Endodermal cell (in vitro differentiated cells): ENCODE measurements at regions not wholly inside any gene's neighbourhood (a gene's known extent, or its start where the extent isn't known, plus 50 kb on each side); places are given as distances from the start of the nearest gene placed in this dataset.

ENCODE experiments used
- DNase-seq: peaks from one replicate; pipeline ENCODE4 v3.0.0-alpha.2; 2017
- H3K27ac ChIP-seq: 2 replicates; pipeline ENCODE4 v1.5.1; 2013; ENCODE audit warnings: mild to moderate bottlenecking, low read depth, low read length, moderate library complexity
- H3K27me3 ChIP-seq: 2 replicates; pipeline ENCODE4 v1.6.1; 2013; ENCODE audit warnings: mild to moderate bottlenecking, low read length, moderate library complexity; ENCODE audit not compliant: insufficient read depth, control insufficient read depth, poor library complexity, severe bottlenecking
- H3K36me3 ChIP-seq: 2 replicates; pipeline ENCODE4 v1.7.0; 2013; ENCODE audit warnings: mild to moderate bottlenecking, low read length, moderate library complexity; ENCODE audit not compliant: control insufficient read depth, insufficient read depth
- H3K4me1 ChIP-seq: one replicate; pipeline ENCODE4 v1.7.0; 2013; ENCODE audit warnings: low read length; ENCODE audit not compliant: control insufficient read depth, insufficient read depth
- H3K4me3 ChIP-seq: 2 replicates; pipeline ENCODE4 v1.5.1; 2013; ENCODE audit warnings: mild to moderate bottlenecking, low read length, moderate library complexity
- H3K9ac ChIP-seq: 2 replicates; pipeline ENCODE4 v1.6.1; 2013; ENCODE audit warnings: mild to moderate bottlenecking, low read length, moderate library complexity; ENCODE audit not compliant: poor library complexity, severe bottlenecking; ENCODE audit errors: extremely low read depth
- H3K9me3 ChIP-seq: 2 replicates; pipeline ENCODE4 v1.6.1; 2013; ENCODE audit warnings: mild to moderate bottlenecking, low read length, moderate library complexity; ENCODE audit not compliant: control insufficient read depth
- H3K27ac Mint-ChIP-seq: 2 replicates; pipeline ENCODE4 v1.8.0; 2020; ENCODE audit warnings: mixed read lengths
- H3K27me3 Mint-ChIP-seq: 2 replicates; pipeline ENCODE4 v1.8.0; 2021; ENCODE audit warnings: mild to moderate bottlenecking, mixed read lengths; ENCODE audit not compliant: insufficient read depth
- H3K36me3 Mint-ChIP-seq: 2 replicates; pipeline ENCODE4 v1.8.0; 2020; ENCODE audit warnings: low read depth, mixed read lengths
- H3K4me1 Mint-ChIP-seq: 2 replicates; pipeline ENCODE4 v1.8.0; 2020; ENCODE audit warnings: mixed read lengths
- H3K4me3 Mint-ChIP-seq: 2 replicates; pipeline ENCODE4 v1.8.0; 2020; ENCODE audit warnings: mild to moderate bottlenecking, moderate library complexity, mixed read lengths
- H3K9me3 Mint-ChIP-seq: 2 replicates; pipeline ENCODE4 v1.8.0; 2020; ENCODE audit warnings: mild to moderate bottlenecking, mixed read lengths
- WGBS, 2 experiments: methylation state at CpG; one replicate each; pipeline versions ENCODE4 v1.1.5 to v1.1.7; 2013; ENCODE audit warnings: missing lambda C conversion rate in 2 of 2, mixed read lengths in 1 of 2; ENCODE audit not compliant: insufficient coverage in 1 of 2, insufficient read length in 1 of 2; 5-methylcytosine and 5-hydroxymethylcytosine counted together
- TF ChIP-seq, protein P1 (sequence below): fragments of 200-600 bp; sonication (generic); conservative IDR thresholded peaks from 2 replicates; pipeline ENCODE4 v1.5.0; 2021; ENCODE audit warnings: antibody characterized with exemption, mild to moderate bottlenecking

DNA sequence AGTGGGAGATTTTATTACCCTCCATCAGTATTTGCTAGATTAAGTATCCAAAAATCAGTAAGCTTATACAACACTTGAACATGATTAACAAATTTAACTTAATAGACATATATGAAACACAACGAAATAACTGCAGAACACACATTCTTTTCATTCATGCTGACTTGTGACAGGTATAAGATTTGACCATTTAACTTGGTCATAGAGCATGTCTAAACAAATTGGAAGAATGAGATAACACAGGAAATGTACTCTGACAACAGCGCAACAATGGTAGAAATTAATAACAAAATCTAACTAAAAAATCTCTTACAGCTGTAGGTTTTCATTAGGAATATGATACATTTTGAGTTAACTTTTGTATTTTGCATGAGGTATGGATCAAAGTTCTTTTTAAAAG lies 62.4 kb upstream of the TTLL7 start:
- no peak overlapping the region for H3K9ac ChIP-seq
- H3K9me3 ChIP-seq = peaks cover 4% of the 10 kb centered on the region
- no peaks in the 10 kb centered on the region for H3K4me1 Mint-ChIP-seq
- no peak overlapping the region for H3K4me3 Mint-ChIP-seq
- no peak overlapping the region for H3K27ac ChIP-seq
- no peaks in the 10 kb centered on the region for H3K36me3 ChIP-seq
- H3K9me3 Mint-ChIP-seq = peaks cover 6% of the 10 kb centered on the region
- no peaks in the 10 kb centered on the region for H3K36me3 Mint-ChIP-seq
- WGBS, 2 experiments = 85% methylated on average over 1 of the region's 2 CpGs; no CpG with 5 or more reads in 1 of the 2 experiments
- H3K27me3 ChIP-seq = no peaks in the 10 kb centered on the region
- TF ChIP-seq, protein P1, sequence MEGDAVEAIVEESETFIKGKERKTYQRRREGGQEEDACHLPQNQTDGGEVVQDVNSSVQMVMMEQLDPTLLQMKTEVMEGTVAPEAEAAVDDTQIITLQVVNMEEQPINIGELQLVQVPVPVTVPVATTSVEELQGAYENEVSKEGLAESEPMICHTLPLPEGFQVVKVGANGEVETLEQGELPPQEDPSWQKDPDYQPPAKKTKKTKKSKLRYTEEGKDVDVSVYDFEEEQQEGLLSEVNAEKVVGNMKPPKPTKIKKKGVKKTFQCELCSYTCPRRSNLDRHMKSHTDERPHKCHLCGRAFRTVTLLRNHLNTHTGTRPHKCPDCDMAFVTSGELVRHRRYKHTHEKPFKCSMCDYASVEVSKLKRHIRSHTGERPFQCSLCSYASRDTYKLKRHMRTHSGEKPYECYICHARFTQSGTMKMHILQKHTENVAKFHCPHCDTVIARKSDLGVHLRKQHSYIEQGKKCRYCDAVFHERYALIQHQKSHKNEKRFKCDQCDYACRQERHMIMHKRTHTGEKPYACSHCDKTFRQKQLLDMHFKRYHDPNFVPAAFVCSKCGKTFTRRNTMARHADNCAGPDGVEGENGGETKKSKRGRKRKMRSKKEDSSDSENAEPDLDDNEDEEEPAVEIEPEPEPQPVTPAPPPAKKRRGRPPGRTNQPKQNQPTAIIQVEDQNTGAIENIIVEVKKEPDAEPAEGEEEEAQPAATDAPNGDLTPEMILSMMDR = no peak
- H3K4me3 ChIP-seq = no peak overlapping the region
- H3K27ac Mint-ChIP-seq = no peak overlapping the region
- peaks cover 4% of the 10 kb centered on the region for H3K27me3 Mint-ChIP-seq
- DNase-seq = no peak
- no peaks in the 10 kb centered on the region for H3K4me1 ChIP-seq

DNA sequence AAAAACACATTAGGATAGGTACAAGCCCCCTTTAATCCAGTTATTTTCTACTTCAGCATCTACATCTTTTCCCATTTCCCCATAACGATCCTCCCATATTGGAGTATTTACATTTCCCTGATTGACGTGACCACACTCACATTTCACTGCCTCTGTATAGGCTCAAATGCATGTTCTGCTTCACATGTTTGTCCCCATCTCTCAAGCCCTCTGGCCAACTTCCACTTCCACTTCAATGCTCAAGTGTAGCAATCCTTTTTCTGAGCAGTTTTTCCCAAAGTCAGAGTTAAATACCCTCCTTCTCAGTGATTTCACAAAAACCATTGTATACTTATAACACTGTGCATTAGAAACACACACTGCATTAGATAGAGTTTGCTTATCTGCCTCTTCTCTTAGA lies 61.8 kb upstream of the TTLL7 start:
- DNase-seq = no peak
- Mint-ChIP-seq H3K4me1 (no peaks in the 10 kb centered on the region), H3K9me3 (peaks cover 6% of the 10 kb centered on the region), H3K27me3 (peaks cover 4% of the 10 kb centered on the region), H3K4me3 (no peak overlapping the region), H3K27ac (no peak overlapping the region), H3K36me3 (no peaks in the 10 kb centered on the region)
- H3K9ac ChIP-seq = no peak overlapping the region
- peaks cover under 1% of the 10 kb centered on the region for H3K9me3 ChIP-seq
- H3K27ac ChIP-seq = no peak overlapping the region
- no peaks in the 10 kb centered on the region for H3K27me3 ChIP-seq
- WGBS, 2 experiments = 89 to 92% methylated on average over 2 of the region's 2 CpGs
- H3K4me1 ChIP-seq = no peaks in the 10 kb centered on the region
- no peak overlapping the region for H3K4me3 ChIP-seq
- TF ChIP-seq, protein P1 = no peak
- no peaks in the 10 kb centered on the region for H3K36me3 ChIP-seq

DNA sequence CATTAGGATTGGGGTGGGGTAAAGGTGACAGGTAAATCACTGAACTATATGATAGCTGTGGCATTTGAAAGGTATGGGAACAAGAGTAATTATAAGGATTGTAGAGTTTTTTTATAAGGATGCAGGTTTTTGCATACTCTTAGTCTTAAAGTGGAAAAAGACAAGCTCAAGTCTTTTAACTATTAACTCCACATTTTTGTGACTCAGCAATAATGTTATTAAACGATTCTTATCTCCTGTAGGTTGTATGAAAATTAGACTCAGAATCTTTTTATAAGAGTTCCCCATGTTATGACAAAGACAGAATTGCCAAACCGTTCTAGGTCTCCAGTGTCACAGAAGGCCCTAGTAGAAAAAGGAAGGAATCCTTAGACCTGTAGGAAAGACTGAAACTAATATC lies 49.9 kb upstream of the TTLL7 start:
- Histone ChIP-seq H3K9me3 (no peaks in the 10 kb centered on the region), H3K4me3 (no peak overlapping the region), H3K36me3 (no peaks in the 10 kb centered on the region), H3K27me3 (peaks cover 6% of the 10 kb centered on the region), H3K9ac (no peak overlapping the region), H3K4me1 (no peaks in the 10 kb centered on the region), H3K27ac (no peak overlapping the region)
- no peaks in the 10 kb centered on the region for H3K9me3 Mint-ChIP-seq
- TF ChIP-seq, protein P1 = no peak
- no peak for DNase-seq
- peaks cover 9% of the 10 kb centered on the region for H3K27me3 Mint-ChIP-seq
- no peaks in the 10 kb centered on the region for H3K4me1 Mint-ChIP-seq
- no peak overlapping the region for H3K27ac Mint-ChIP-seq
- no peaks in the 10 kb centered on the region for H3K36me3 Mint-ChIP-seq
- 80 to 97% methylated on average over 1 to 2 of the region's 2 CpGs for WGBS, 2 experiments
- no peak overlapping the region for H3K4me3 Mint-ChIP-seq
